GM19238 (cell line): ENCODE measurements at regions not wholly inside any gene's neighbourhood (a gene's known extent, or its start where the extent isn't known, plus 50 kb on each side); places are given as distances from the start of the nearest gene placed in this dataset.
"Not testable (repeated sequence)": the region's sequence is repeated elsewhere in the genome, so short reads cannot be mapped to it uniquely, and the experiment has no call there.

Experiments
- DNase-seq: peaks from one replicate; pipeline ENCODE4 v3.0.0; 2011; ENCODE audit warnings: low spot score; ENCODE audit not compliant: insufficient read length

GRCh38 chr13:62510906-62511655 is 1095.4 kb upstream of the PCDH20 start:
- no peak for DNase-seq

- no peak for DNase-seq
Observed at GRCh38 chr13:62502588-62502987, 1086.9 kb upstream of the PCDH20 start.

GRCh38 chr13:62489731-62490130 is 1074.1 kb upstream of the PCDH20 start:
- DNase-seq, result no peak

GRCh38 chr13:62483774-62484173 is 1068.1 kb upstream of the PCDH20 start:
- no peak for DNase-seq

GRCh38 chr13:62482351-62482750 is 1066.7 kb upstream of the PCDH20 start:
- no peak for DNase-seq

- no peak for DNase-seq
Observed at GRCh38 chr13:62473944-62474237, 1058.2 kb upstream of the PCDH20 start.

- no peak for DNase-seq
Observed at GRCh38 chr13:62473190-62473943, 1057.7 kb upstream of the PCDH20 start.

- DNase-seq, result no peak
Observed at GRCh38 chr13:62453761-62454160, 1038.1 kb upstream of the PCDH20 start.

GRCh38 chr13:62450759-62451158 is 1035.1 kb upstream of the PCDH20 start:
- no peak for DNase-seq

- not testable (repeated sequence) for DNase-seq
Observed at GRCh38 chr13:62447771-62448382, 1032.2 kb upstream of the PCDH20 start.

GRCh38 chr13:62444805-62445204 is 1029.2 kb upstream of the PCDH20 start:
- DNase-seq, result no peak

- DNase-seq, result no peak
Observed at GRCh38 chr13:62434081-62434480, 1018.4 kb upstream of the PCDH20 start.

- no peak for DNase-seq
Observed at GRCh38 chr13:62433660-62434059, 1018.0 kb upstream of the PCDH20 start.

- DNase-seq, result no peak
Observed at GRCh38 chr13:62432906-62433305, 1017.3 kb upstream of the PCDH20 start.

- DNase-seq, result no peak
Observed at GRCh38 chr13:62432295-62432694, 1016.6 kb upstream of the PCDH20 start.

- DNase-seq, result no peak
Observed at GRCh38 chr13:62431852-62432251, 1016.2 kb upstream of the PCDH20 start.

GRCh38 chr13:62418872-62419271 is 1003.2 kb upstream of the PCDH20 start:
- DNase-seq, result no peak

GRCh38 chr13:62418376-62418775 is 1002.7 kb upstream of the PCDH20 start:
- DNase-seq, result no peak

- no peak for DNase-seq
Observed at GRCh38 chr13:62407871-62408270, 992.2 kb upstream of the PCDH20 start.

- DNase-seq, result no peak
Observed at GRCh38 chr13:62388515-62388914, 972.9 kb upstream of the PCDH20 start.

- DNase-seq, result no peak
Observed at GRCh38 chr13:62387647-62388046, 972.0 kb upstream of the PCDH20 start.

GRCh38 chr13:62379241-62379640 is 963.6 kb upstream of the PCDH20 start:
- not testable (repeated sequence) for DNase-seq

- DNase-seq, result no peak
Observed at GRCh38 chr13:62377838-62378237, 962.2 kb upstream of the PCDH20 start.
